Left lung (tissue), 4 donors: ENCODE measurements at regions not wholly inside any gene's neighbourhood (a gene's known extent, or its start where the extent isn't known, plus 50 kb on each side); places are given as distances from the start of the nearest gene placed in this dataset.

Source experiments
- ATAC-seq: fragments of 200-7000 bp; cut with Tn5 transposase; one replicate; pipeline ENCODE4 v1.9.1; 2020; ENCODE audit warnings: moderate library complexity
- DNase-seq, 4 donors: peaks; one replicate each; pipeline ENCODE4 v3.0.0-alpha.2; 2013 to 2020
- H3K27ac ChIP-seq, 2 donors: fragments of 200-600 bp; sonication (generic) in 1 of 2; one replicate each; pipeline versions ENCODE4 v1.5.0 to v1.8.0; 2020 to 2021
- H3K27me3 ChIP-seq, 2 donors: fragments of 200-600 bp; sonication (generic) in 1 of 2; one replicate each; pipeline versions ENCODE4 v1.5.0 to v1.8.0; 2020 to 2021
- H3K36me3 ChIP-seq, 2 donors: fragments of 200-600 bp; sonication (generic) in 1 of 2; one replicate each; pipeline versions ENCODE4 v1.5.0 to v1.8.0; 2020 to 2021
- H3K4me1 ChIP-seq, 2 donors: fragments of 200-600 bp; one replicate each; pipeline ENCODE4 v1.8.0; 2021
- H3K4me3 ChIP-seq, 2 donors: fragments of 200-600 bp; sonication (generic) in 1 of 2; one replicate each; pipeline versions ENCODE4 v1.5.0 to v1.8.0; 2020 to 2021; ENCODE audit warnings: mild to moderate bottlenecking in 1 of 2
- H3K9me3 ChIP-seq, 2 donors: fragments of 200-600 bp; sonication (generic) in 1 of 2; one replicate each; pipeline versions ENCODE4 v1.5.0 to v1.8.0; 2020 to 2021
- CTCF ChIP-seq, 2 donors: fragments of 200-600 bp; sonication (generic) in 1 of 2; IDR thresholded peaks; one replicate each; pipeline versions ENCODE4 v1.5.0 to v1.8.0; 2021; ENCODE audit warnings: antibody characterized with exemption in 2 of 2
- intact Hi-C, 2 donors: fragments of 100-400 bp; cut with DNase I; formaldehyde crosslinking; loops; one replicate each; pipeline versions ENCODE4 v1.11.2 to v1.14.2; 2022
- donor health status: DM: no; HTN: yes; CAD: no.
- donor health status: DM: no; HTN: no; CAD: no.

GRCh38 chr10:117688358-117688757 is 145.8 kb downstream of the EMX2 start:
- Histone ChIP-seq H3K36me3 (no peaks in the 10 kb centered on the region), H3K27me3 (peaks cover 0 to 28% of the 10 kb centered on the region in 2 donors), H3K4me3 (no peak overlapping the region), H3K9me3 (no peaks in the 10 kb centered on the region), H3K27ac (no peak overlapping the region), H3K4me1 (no peaks in the 10 kb centered on the region)
- intact Hi-C loops: loop anchor here in 1 of 2 donors (10.0 kb wide), 1 partner anchor 114 kb away; no protein-coding TSS in a partner anchor
- DNase-seq: no peak
- ATAC-seq: no peak
- TF ChIP-seq CTCF (IDR thresholded peaks at IDR 0.05): no peak

- no peak for DNase-seq
- H3K9me3 ChIP-seq: no peaks in the 10 kb centered on the region
- H3K27ac ChIP-seq: no peak overlapping the region
- ATAC-seq: no peak
- intact Hi-C loops: loop anchor here in 1 of 2 donors (10.0 kb wide), 1 partner anchor 115 kb away; no protein-coding TSS in a partner anchor
- H3K27me3 ChIP-seq: peaks cover 0 to 30% of the 10 kb centered on the region in 2 donors
- H3K4me1 ChIP-seq: no peaks in the 10 kb centered on the region
- no peak for TF ChIP-seq CTCF (IDR thresholded peaks at IDR 0.05)
- H3K36me3 ChIP-seq: no peaks in the 10 kb centered on the region
- H3K4me3 ChIP-seq: no peak overlapping the region
These were observed 147.0 kb downstream of the EMX2 start for GRCh38 chr10:117689566-117689965.

GRCh38 chr10:117690359-117690758 is 147.8 kb downstream of the EMX2 start:
- Histone ChIP-seq H3K36me3 (no peaks in the 10 kb centered on the region), H3K27me3 (peaks cover 0 to 25% of the 10 kb centered on the region in 2 donors), H3K27ac (no peak overlapping the region), H3K4me1 (no peaks in the 10 kb centered on the region), H3K4me3 (no peak overlapping the region), H3K9me3 (no peaks in the 10 kb centered on the region)
- DNase-seq (no peak), ATAC-seq (no peak)
- intact Hi-C loops: no loop called here
- no peak for TF ChIP-seq CTCF (IDR thresholded peaks at IDR 0.05)

GRCh38 chr10:117694190-117694589 is 151.6 kb downstream of the EMX2 start:
- Histone ChIP-seq H3K27me3 (peaks cover 0 to 26% of the 10 kb centered on the region in 2 donors), H3K27ac (no peak overlapping the region), H3K4me3 (no peak overlapping the region), H3K36me3 (no peaks in the 10 kb centered on the region), H3K9me3 (no peaks in the 10 kb centered on the region), H3K4me1 (no peaks in the 10 kb centered on the region)
- DNase-seq: no peak
- TF ChIP-seq CTCF (IDR thresholded peaks at IDR 0.05): no peak
- no peak for ATAC-seq
- intact Hi-C loops: no loop called here

GRCh38 chr10:117697402-117697801 is 154.9 kb downstream of the EMX2 start:
- Histone ChIP-seq H3K4me1 (no peaks in the 10 kb centered on the region), H3K27me3 (peaks cover 0 to 32% of the 10 kb centered on the region in 2 donors), H3K4me3 (no peak overlapping the region), H3K36me3 (no peaks in the 10 kb centered on the region), H3K9me3 (no peaks in the 10 kb centered on the region), H3K27ac (no peak overlapping the region)
- no peak for TF ChIP-seq CTCF (IDR thresholded peaks at IDR 0.05)
- DNase-seq: no peak
- no peak for ATAC-seq
- intact Hi-C loops: no loop called here
